Liver (tissue), 8 donors: ENCODE measurements at regions not wholly inside any gene's neighbourhood (a gene's known extent, or its start where the extent isn't known, plus 50 kb on each side); places are given as distances from the start of the nearest gene placed in this dataset.

Experiments used
- DNase-seq: peaks from one replicate; pipeline ENCODE4 v3.0.0-alpha.2; 2017; ENCODE audit warnings: low spot score
- H3K27ac ChIP-seq, 2 donors: one replicate each; pipeline ENCODE4 v1.7.0; 2013; ENCODE audit warnings: inconsistent platforms in 2 of 2, low read length in 2 of 2, control low read depth in 1 of 2, low read depth in 1 of 2, mild to moderate bottlenecking in 1 of 2
- H3K27me3 ChIP-seq, 4 donors: one replicate each; pipeline versions ENCODE4 v1.6.1 to v1.7.0; 2013; ENCODE audit warnings: low read length in 3 of 4, inconsistent platforms in 1 of 4, mild to moderate bottlenecking in 1 of 4, moderate library complexity in 1 of 4; ENCODE audit not compliant: control insufficient read depth in 4 of 4, insufficient read depth in 4 of 4
- H3K36me3 ChIP-seq, 4 donors: one replicate each; pipeline versions ENCODE4 v1.6.1 to v1.7.0; 2013; ENCODE audit warnings: low read length in 3 of 4, mild to moderate bottlenecking in 3 of 4, low read depth in 1 of 4, moderate library complexity in 1 of 4; ENCODE audit not compliant: control insufficient read depth in 4 of 4, insufficient read depth in 3 of 4
- H3K4me1 ChIP-seq, 4 donors: one replicate each; pipeline versions ENCODE4 v1.6.1 to v1.7.0; 2013; ENCODE audit warnings: low read length in 3 of 4, mild to moderate bottlenecking in 3 of 4, moderate library complexity in 1 of 4; ENCODE audit not compliant: control insufficient read depth in 4 of 4, insufficient read depth in 4 of 4
- H3K4me3 ChIP-seq, 3 donors: one replicate each; pipeline versions ENCODE4 v1.6.1 to v1.7.0; 2013; ENCODE audit warnings: low read length in 3 of 3, control low read depth in 1 of 3, low read depth in 1 of 3, mild to moderate bottlenecking in 1 of 3
- H3K9ac ChIP-seq, 2 donors: one replicate each; pipeline ENCODE4 v1.7.0; 2013; ENCODE audit warnings: low read length in 2 of 2, mild to moderate bottlenecking in 2 of 2, moderate library complexity in 2 of 2, control low read depth in 1 of 2, low read depth in 1 of 2
- H3K9me3 ChIP-seq, 4 donors: one replicate each; pipeline versions ENCODE4 v1.6.1 to v1.7.0; 2013; ENCODE audit warnings: low read length in 3 of 4; ENCODE audit not compliant: control insufficient read depth in 4 of 4
- CTCF ChIP-seq: fragments of 150-350 bp; IDR thresholded peaks from 2 replicates; pipeline ENCODE4 v1.5.1; 2017; ENCODE audit warnings: improper control_type of control experiment, low read depth, low read length; ENCODE audit not compliant: missing input control
- FOXA1 ChIP-seq: IDR thresholded peaks from 2 replicates; pipeline ENCODE4 v1.6.1; 2016; ENCODE audit warnings: antibody characterized with exemption
- FOXA2 ChIP-seq: IDR thresholded peaks from 2 replicates; pipeline ENCODE4 v1.6.1; 2016; ENCODE audit warnings: antibody characterized with exemption
- GABPA ChIP-seq, 2 donors: IDR thresholded peaks in 1 of 2; conservative IDR thresholded peaks in 1 of 2; 2 replicates each; pipeline ENCODE4 v1.6.1; 2016; ENCODE audit warnings: antibody characterized with exemption in 2 of 2, mild to moderate bottlenecking in 1 of 2, moderate library complexity in 1 of 2
- HNF4A ChIP-seq, 2 donors: conservative IDR thresholded peaks; 2 replicates each; pipeline ENCODE4 v1.6.1; 2016; ENCODE audit warnings: antibody characterized with exemption in 2 of 2, mild to moderate bottlenecking in 2 of 2
- JUND ChIP-seq, 2 donors: IDR thresholded peaks; 2 replicates each; pipeline ENCODE4 v1.6.1; 2016; ENCODE audit warnings: antibody characterized with exemption in 2 of 2
- NR2F2 ChIP-seq: IDR thresholded peaks from 2 replicates; pipeline ENCODE4 v1.6.1; 2016; ENCODE audit warnings: antibody characterized with exemption
- REST ChIP-seq: IDR thresholded peaks from 2 replicates; pipeline ENCODE4 v1.6.1; 2016; ENCODE audit warnings: antibody characterized with exemption, mild to moderate bottlenecking
- RXRA ChIP-seq, 2 donors: IDR thresholded peaks; 2 replicates each; pipeline ENCODE4 v1.6.1; 2017 to 2018; ENCODE audit warnings: antibody characterized with exemption in 2 of 2, mild to moderate bottlenecking in 1 of 2
- SP1 ChIP-seq: IDR thresholded peaks from 2 replicates; pipeline ENCODE4 v1.6.1; 2018; ENCODE audit warnings: antibody characterized with exemption, mild to moderate bottlenecking
- TAF1 ChIP-seq: conservative IDR thresholded peaks from 2 replicates; pipeline ENCODE4 v1.6.1; 2016; ENCODE audit warnings: antibody characterized with exemption, mild to moderate bottlenecking
- WGBS: extraction: QIAGEN DNeasy Blood & Tissue Kit; methylation state at CpG from one replicate; pipeline ENCODE4 v1.1.7; 2013; 5-methylcytosine and 5-hydroxymethylcytosine counted together
- TF ChIP-seq, protein P1 (sequence below): IDR thresholded peaks from 2 replicates; pipeline ENCODE4 v1.6.1; 2016; ENCODE audit warnings: antibody characterized with exemption
- TF ChIP-seq, protein P2 (sequence below): IDR thresholded peaks from 2 replicates; pipeline ENCODE4 v1.6.1; 2016; ENCODE audit warnings: antibody characterized with exemption
- TF ChIP-seq, protein P3 (sequence below): IDR thresholded peaks from 2 replicates; pipeline ENCODE4 v1.6.1; 2016; ENCODE audit warnings: antibody characterized with exemption
- donor health status: healthy.
- donor health status: healthy.
- donor health status: healthy.
- donor health status: healthy.
- donor health status: healthy.

- TF ChIP-seq REST, result no peak
- no peak for TF ChIP-seq HNF4A (conservative IDR thresholded peaks at IDR 0.05)
- no peak for TF ChIP-seq TAF1
- TF ChIP-seq FOXA1, result no peak
Measured at GRCh38 chr13:44257796-44258195, 115.8 kb upstream of the SERP2 start (continued).

GRCh38 chr13:44259045-44260027 lies 114.3 kb upstream of the SERP2 start:
- DNase-seq, result no peak
- no peaks in the 10 kb centered on the region for H3K36me3 ChIP-seq
- H3K4me1 ChIP-seq, result no peaks in the 10 kb centered on the region
- no peaks in the 10 kb centered on the region for H3K27me3 ChIP-seq
- H3K4me3 ChIP-seq, result no peak overlapping the region
- no peak overlapping the region for H3K27ac ChIP-seq
- no peak for TF ChIP-seq JUND (IDR thresholded peaks at IDR 0.05)
- no peak for TF ChIP-seq SP1
- TF ChIP-seq, protein P1, sequence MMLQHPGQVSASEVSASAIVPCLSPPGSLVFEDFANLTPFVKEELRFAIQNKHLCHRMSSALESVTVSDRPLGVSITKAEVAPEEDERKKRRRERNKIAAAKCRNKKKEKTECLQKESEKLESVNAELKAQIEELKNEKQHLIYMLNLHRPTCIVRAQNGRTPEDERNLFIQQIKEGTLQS, result no peak
- no peak for TF ChIP-seq TAF1
- no peak for TF ChIP-seq FOXA1
- TF ChIP-seq FOXA2, result no peak
- 72% methylated on average over 12 of the region's 12 CpGs for WGBS
- no peaks in the 10 kb centered on the region for H3K9me3 ChIP-seq
- H3K9ac ChIP-seq, result no peak overlapping the region

GRCh38 chr13:44260336-44260735 lies 113.3 kb upstream of the SERP2 start:
- no peak for DNase-seq
- H3K27ac ChIP-seq, result no peak overlapping the region
- no peaks in the 10 kb centered on the region for H3K4me1 ChIP-seq
- no peaks in the 10 kb centered on the region for H3K36me3 ChIP-seq
- no peak overlapping the region for H3K9ac ChIP-seq
- no peak overlapping the region for H3K4me3 ChIP-seq
- WGBS, result 90% methylated on average over 2 of the region's 2 CpGs
- TF ChIP-seq, protein P2, sequence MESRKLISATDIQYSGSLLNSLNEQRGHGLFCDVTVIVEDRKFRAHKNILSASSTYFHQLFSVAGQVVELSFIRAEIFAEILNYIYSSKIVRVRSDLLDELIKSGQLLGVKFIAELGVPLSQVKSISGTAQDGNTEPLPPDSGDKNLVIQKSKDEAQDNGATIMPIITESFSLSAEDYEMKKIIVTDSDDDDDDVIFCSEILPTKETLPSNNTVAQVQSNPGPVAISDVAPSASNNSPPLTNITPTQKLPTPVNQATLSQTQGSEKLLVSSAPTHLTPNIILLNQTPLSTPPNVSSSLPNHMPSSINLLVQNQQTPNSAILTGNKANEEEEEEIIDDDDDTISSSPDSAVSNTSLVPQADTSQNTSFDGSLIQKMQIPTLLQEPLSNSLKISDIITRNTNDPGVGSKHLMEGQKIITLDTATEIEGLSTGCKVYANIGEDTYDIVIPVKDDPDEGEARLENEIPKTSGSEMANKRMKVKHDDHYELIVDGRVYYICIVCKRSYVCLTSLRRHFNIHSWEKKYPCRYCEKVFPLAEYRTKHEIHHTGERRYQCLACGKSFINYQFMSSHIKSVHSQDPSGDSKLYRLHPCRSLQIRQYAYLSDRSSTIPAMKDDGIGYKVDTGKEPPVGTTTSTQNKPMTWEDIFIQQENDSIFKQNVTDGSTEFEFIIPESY, result no peak
- TF ChIP-seq GABPA (IDR thresholded peaks at IDR 0.05 in 1 of 2, conservative IDR thresholded peaks at IDR 0.05 in 1 of 2) (no peak), TAF1 (no peak), REST (no peak), SP1 (no peak), CTCF (no peak), FOXA1 (no peak), HNF4A (conservative IDR thresholded peaks at IDR 0.05) (no peak), RXRA (IDR thresholded peaks at IDR 0.05) (no peak), NR2F2 (no peak)
- TF ChIP-seq, protein P3, sequence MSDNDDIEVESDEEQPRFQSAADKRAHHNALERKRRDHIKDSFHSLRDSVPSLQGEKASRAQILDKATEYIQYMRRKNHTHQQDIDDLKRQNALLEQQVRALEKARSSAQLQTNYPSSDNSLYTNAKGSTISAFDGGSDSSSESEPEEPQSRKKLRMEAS, result no peak
- TF ChIP-seq, protein P1, result no peak
- H3K27me3 ChIP-seq, result no peaks in the 10 kb centered on the region
- H3K9me3 ChIP-seq, result no peaks in the 10 kb centered on the region
